A549 (cell line): ENCODE measurements at regions not wholly inside any gene's neighbourhood (a gene's known extent, or its start where the extent isn't known, plus 50 kb on each side); places are given as distances from the start of the nearest gene placed in this dataset.

Source experiments
- ATAC-seq, 2 experiments: fragments of 200-7000 bp in 1 of 2; fragments of >200 bp in 1 of 2; cut with Nextera tagmentation in 1 of 2; cut with Tn5 transposase in 1 of 2; 3 replicates each; pipeline versions ENCODE4 v1.8.0 to v1.9.1; 2018 to 2020; ENCODE audit warnings: mild to moderate bottlenecking in 1 of 2, moderate library complexity in 1 of 2
- CTCF ChIA-PET: fragments of 300-600 bp; sonication (Branson Sonifier 250); formaldehyde crosslinking; extraction: SDS; loops from one replicate; lab custom pipeline; 2021; ENCODE audit warnings: antibody characterized with exemption, inconsistent platforms; lab: Yijun Ruan, JAX
- POLR2A ChIA-PET: fragments of 350-600 bp; formaldehyde crosslinking; extraction: SDS; loops from one replicate; lab custom pipeline; 2021; ENCODE audit warnings: antibody characterized with exemption, inconsistent platforms; lab: Yijun Ruan, JAX
- DNase-seq, 2 experiments: peaks; one replicate each; pipeline versions ENCODE4 v3.0.0 to v3.0.0-alpha.2; 2011 to 2016; ENCODE audit warnings: low read depth in 1 of 2, low spot score in 1 of 2
- FAIRE-seq: peaks from 2 replicates; lab custom pipeline; 2011; peaks lifted over from hg19 to GRCh38; lab: Jason Lieb, UNC
- H3K27ac ChIP-seq, 2 experiments: fragments of >200 bp; sonication (Bioruptor Twin); formaldehyde crosslinking; 3 replicates each; pipeline ENCODE4 v1.5.1; 2016 to 2017
- H3K4me1 ChIP-seq: fragments of >200 bp; sonication (Bioruptor Twin); formaldehyde crosslinking; 3 replicates; pipeline ENCODE4 v1.6.1; 2016
- H3K4me2 ChIP-seq: fragments of >200 bp; sonication (Bioruptor Twin); formaldehyde crosslinking; 3 replicates; pipeline ENCODE4 v1.6.1; 2016
- H3K4me3 ChIP-seq: fragments of >200 bp; sonication (Bioruptor Twin); formaldehyde crosslinking; 3 replicates; pipeline ENCODE4 v1.5.1; 2016
- H3K9me3 ChIP-seq: fragments of >200 bp; sonication (Bioruptor Twin); formaldehyde crosslinking; 3 replicates; pipeline ENCODE4 v1.6.1; 2016
- BCL3 ChIP-seq: fragments of >200 bp; sonication (Bioruptor Twin); formaldehyde crosslinking; IDR thresholded peaks from 3 replicates; pipeline ENCODE4 v1.6.1; 2016
- BHLHE40 ChIP-seq: IDR thresholded peaks from 2 replicates; pipeline ENCODE4 v1.6.1; 2012; ENCODE audit warnings: low read depth, low read length, inconsistent platforms
- CBX8 ChIP-seq: fragments of 200-600 bp; sonication (generic); IDR thresholded peaks from 2 replicates; pipeline ENCODE4 v1.6.1; 2016
- CEBPB ChIP-seq, 2 experiments: fragments of >200 bp in 1 of 2; sonication (Bioruptor Twin) in 1 of 2; formaldehyde crosslinking in 1 of 2; IDR thresholded peaks; 2 replicates each; pipeline ENCODE4 v1.6.1; 2012 to 2016
- CHD2 ChIP-seq: fragments of 150-350 bp; IDR thresholded peaks from 2 replicates; pipeline ENCODE4 v1.6.1; 2014; ENCODE audit warnings: low read length; ENCODE audit not compliant: partially characterized antibody
- CHD4 ChIP-seq: fragments of 200-600 bp; sonication (generic); IDR thresholded peaks from 2 replicates; pipeline ENCODE4 v1.6.1; 2016; ENCODE audit warnings: antibody characterized with exemption, mild to moderate bottlenecking, borderline replicate concordance
- CTCF ChIP-seq: fragments of >200 bp; sonication (Bioruptor Twin); formaldehyde crosslinking; IDR thresholded peaks from 3 replicates; pipeline ENCODE4 v1.5.1; 2016
- FOSB ChIP-seq: fragments of 250-450 bp; sonication (Bioruptor Pico); IDR thresholded peaks from 2 replicates; pipeline ENCODE4 v1.5.0; 2020; ENCODE audit warnings: mild to moderate bottlenecking, moderate library complexity
- HMGXB4 ChIP-seq: fragments of 250-450 bp; sonication (Bioruptor Pico); IDR thresholded peaks from 2 replicates; pipeline ENCODE4 v1.5.0; 2021; ENCODE audit warnings: mild to moderate bottlenecking, moderate library complexity, borderline replicate concordance
- HOXB5 ChIP-seq: fragments of 250-450 bp; sonication (Bioruptor Pico); IDR thresholded peaks from 2 replicates; pipeline ENCODE4 v1.5.0; 2020; ENCODE audit warnings: mild to moderate bottlenecking, moderate library complexity
- KDM5A ChIP-seq: fragments of 200-600 bp; sonication (generic); IDR thresholded peaks from 2 replicates; pipeline ENCODE4 v1.6.1; 2016; ENCODE audit warnings: antibody characterized with exemption, mild to moderate bottlenecking
- MYC ChIP-seq: IDR thresholded peaks from 2 replicates; pipeline ENCODE4 v1.6.1; 2012; ENCODE audit warnings: mild to moderate bottlenecking, inconsistent platforms, low read length, improper control_type of control experiment, borderline replicate concordance
- NR3C1 ChIP-seq: fragments of >200 bp; sonication (Bioruptor Twin); formaldehyde crosslinking; IDR thresholded peaks from 3 replicates; pipeline ENCODE4 v1.6.1; 2017
- PBX3 ChIP-seq: IDR thresholded peaks from 2 replicates; pipeline ENCODE4 v1.6.1; 2012
- RAD21 ChIP-seq, 2 experiments: fragments of >200 bp in 1 of 2; sonication (Bioruptor Twin) in 1 of 2; formaldehyde crosslinking in 1 of 2; IDR thresholded peaks in 1 of 2; conservative IDR thresholded peaks in 1 of 2; 2 replicates in 1 of 2; 3 replicates in 1 of 2; pipeline ENCODE4 v1.6.1; 2012 to 2018; ENCODE audit warnings: inconsistent platforms in 1 of 2
- RFX5 ChIP-seq: fragments of 450-650 bp; IDR thresholded peaks from 2 replicates; pipeline ENCODE4 v1.7.1; 2014; ENCODE audit warnings: antibody characterized with exemption, mild to moderate bottlenecking, moderate library complexity
- TP53 ChIP-seq: fragments of 250-450 bp; sonication (Bioruptor Pico); IDR thresholded peaks from 2 replicates; pipeline ENCODE4 v1.5.0; 2021; ENCODE audit warnings: mild to moderate bottlenecking, moderate library complexity
- ZSCAN20 ChIP-seq: fragments of 250-450 bp; sonication (Bioruptor Pico); IDR thresholded peaks from 2 replicates; pipeline ENCODE4 v1.8.0; 2022; ENCODE audit warnings: mild to moderate bottlenecking, moderate library complexity
- WGBS: methylation state at CpG from one replicate; pipeline ENCODE4 v1.1.6; 2017; ENCODE audit errors: missing lambda C conversion rate; 5-methylcytosine and 5-hydroxymethylcytosine counted together
- TF ChIP-seq, protein P1 (sequence below): fragments of 150-350 bp; IDR thresholded peaks from 2 replicates; pipeline ENCODE4 v1.6.1; 2014; ENCODE audit warnings: low read depth, mild to moderate bottlenecking, low read length

DNA sequence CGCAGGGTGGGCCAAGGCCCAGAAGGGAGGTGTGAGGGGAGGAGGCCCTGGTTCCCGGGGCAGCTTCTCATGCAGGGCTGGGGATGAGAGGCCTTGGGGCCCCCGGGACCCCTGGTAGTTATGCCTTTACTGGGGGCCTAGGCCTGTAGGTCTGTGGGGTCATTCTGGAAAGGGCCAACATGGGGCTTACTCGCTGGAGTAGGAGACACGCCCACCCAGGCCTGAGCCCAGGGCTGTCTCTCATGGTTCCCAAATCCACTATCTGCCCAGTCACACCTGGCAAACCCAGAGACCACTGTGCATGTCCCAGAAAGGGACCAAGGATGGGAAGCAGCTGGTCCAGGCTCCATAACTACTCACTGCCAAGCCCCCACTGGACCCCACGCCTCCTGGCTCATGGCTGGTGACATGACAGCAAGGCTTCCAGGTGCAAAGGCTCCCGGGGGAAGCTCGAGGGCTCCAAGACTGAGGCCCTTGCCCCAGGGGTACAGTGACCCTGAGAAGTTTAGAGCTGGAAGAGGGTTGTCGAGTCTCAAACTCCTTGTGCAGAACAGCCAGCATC lies 64.2 kb upstream of the ATP12A start:
- ChIA-PET CTCF (interaction anchor here (0.9 kb wide), 1 partner anchor 56 kb away, joined by 4 read pairs; no protein-coding TSS in a partner anchor), POLR2A (no interaction called here)
- TF ChIP-seq CEBPB (IDR thresholded peaks at IDR 0.05) = no peak
- TF ChIP-seq RAD21 (conservative IDR thresholded peaks at IDR 0.05 in 1 of 2, IDR thresholded peaks at IDR 0.05 in 1 of 2) = no peak
- no peak for TF ChIP-seq NR3C1
- TF ChIP-seq CBX8 = no peak
- TF ChIP-seq KDM5A = no peak
- no peak for TF ChIP-seq CHD2
- no peak for TF ChIP-seq RFX5
- TF ChIP-seq HMGXB4 (CRISPR knock-in tag) = no peak
- TF ChIP-seq TP53 (CRISPR knock-in tag) = no peak
- no peak for TF ChIP-seq HOXB5 (CRISPR knock-in tag)
- no peak for TF ChIP-seq CHD4
- TF ChIP-seq CTCF = no peak
- TF ChIP-seq BCL3 = no peak
- TF ChIP-seq ZSCAN20 (CRISPR knock-in tag) = no peak
- Histone ChIP-seq H3K9me3 (no peaks in the 10 kb centered on the region), H3K27ac (no peak overlapping the region), H3K4me1 (no peaks in the 10 kb centered on the region), H3K4me2 (no peak overlapping the region), H3K4me3 (no peak overlapping the region)
- WGBS = 73% methylated on average over 5 of the region's 9 CpGs
- ATAC-seq (no peak), FAIRE-seq (no peak), DNase-seq (no peak)

GRCh38 chr13:24616514-24616913 lies 63.7 kb upstream of the ATP12A start:
- 84% methylated on average over 4 of the region's 4 CpGs for WGBS
- Histone ChIP-seq H3K4me3 (no peak overlapping the region), H3K9me3 (no peaks in the 10 kb centered on the region), H3K27ac (no peak overlapping the region), H3K4me1 (no peaks in the 10 kb centered on the region)
- ATAC-seq (no peak), FAIRE-seq (no peak)
- POLR2A ChIA-PET = no interaction called here
- TF ChIP-seq PBX3 (no peak), FOSB (CRISPR knock-in tag) (no peak), MYC (no peak), BHLHE40 (no peak)
- TF ChIP-seq, protein P1, sequence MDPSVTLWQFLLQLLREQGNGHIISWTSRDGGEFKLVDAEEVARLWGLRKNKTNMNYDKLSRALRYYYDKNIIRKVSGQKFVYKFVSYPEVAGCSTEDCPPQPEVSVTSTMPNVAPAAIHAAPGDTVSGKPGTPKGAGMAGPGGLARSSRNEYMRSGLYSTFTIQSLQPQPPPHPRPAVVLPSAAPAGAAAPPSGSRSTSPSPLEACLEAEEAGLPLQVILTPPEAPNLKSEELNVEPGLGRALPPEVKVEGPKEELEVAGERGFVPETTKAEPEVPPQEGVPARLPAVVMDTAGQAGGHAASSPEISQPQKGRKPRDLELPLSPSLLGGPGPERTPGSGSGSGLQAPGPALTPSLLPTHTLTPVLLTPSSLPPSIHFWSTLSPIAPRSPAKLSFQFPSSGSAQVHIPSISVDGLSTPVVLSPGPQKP = no peak
- TF ChIP-seq, all 56 proteins: peak for 0
- CTCF ChIA-PET = interaction anchor here (0.9 kb wide), 1 partner anchor 56 kb away, joined by 4 read pairs; no protein-coding TSS in a partner anchor
- H3K4me2 ChIP-seq = no peak overlapping the region
- DNase-seq = no peak
